Urinary bladder (tissue), 3 donors: ENCODE measurements at regions not wholly inside any gene's neighbourhood (a gene's known extent, or its start where the extent isn't known, plus 50 kb on each side); places are given as distances from the start of the nearest gene placed in this dataset.
"Not testable (repeated sequence)": the region's sequence is repeated elsewhere in the genome, so short reads cannot be mapped to it uniquely, and the experiment has no call there.

ENCODE experiments used
- DNase-seq: peaks from one replicate; pipeline ENCODE4 v3.0.0-alpha.2; 2015; ENCODE audit errors: extremely low spot score
- H3K27ac ChIP-seq: one replicate; pipeline ENCODE4 v1.5.1; 2013; ENCODE audit warnings: low read depth, mild to moderate bottlenecking, moderate library complexity
- H3K36me3 ChIP-seq: one replicate; pipeline ENCODE4 v1.6.1; 2013; ENCODE audit warnings: mild to moderate bottlenecking, moderate library complexity; ENCODE audit not compliant: insufficient read depth
- H3K4me1 ChIP-seq: one replicate; pipeline ENCODE4 v1.6.1; 2013; ENCODE audit warnings: mild to moderate bottlenecking, moderate library complexity; ENCODE audit not compliant: insufficient read depth
- H3K4me3 ChIP-seq: one replicate; pipeline ENCODE4 v1.5.1; 2013; ENCODE audit warnings: low read depth, low read length
- WGBS: extraction: QIAGEN DNeasy Blood & Tissue Kit; methylation state at CpG from one replicate; pipeline ENCODE4 v1.1.7; 2013; 5-methylcytosine and 5-hydroxymethylcytosine counted together
- donor health status: healthy with polysubstance abuse.
- donor health status: healthy.

DNA sequence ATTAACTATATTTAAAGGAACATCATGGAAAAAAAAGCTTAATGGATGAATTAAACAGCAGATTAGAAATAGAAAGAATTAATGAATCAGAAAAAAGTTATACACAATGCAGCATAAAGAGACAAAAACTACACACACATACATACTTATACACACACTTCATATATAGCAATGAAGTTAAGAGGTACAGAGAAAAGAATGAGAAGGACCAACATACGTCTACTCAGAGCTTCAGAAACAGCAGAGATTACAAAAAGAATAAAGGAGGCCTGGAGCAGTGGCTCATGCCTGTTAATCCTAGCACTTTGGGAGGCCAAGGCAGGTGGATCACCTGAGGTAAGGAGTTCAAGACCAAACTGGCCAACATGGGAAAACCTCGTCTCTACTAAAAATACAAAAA, 133.9 kb upstream of the TNPO1 start:
- 88% methylated on average over 2 of the region's 2 CpGs for WGBS
- Histone ChIP-seq H3K4me3 (no peak overlapping the region), H3K36me3 (no peaks in the 10 kb centered on the region), H3K4me1 (no peaks in the 10 kb centered on the region), H3K27ac (no peak overlapping the region)
- DNase-seq = no peak

DNA sequence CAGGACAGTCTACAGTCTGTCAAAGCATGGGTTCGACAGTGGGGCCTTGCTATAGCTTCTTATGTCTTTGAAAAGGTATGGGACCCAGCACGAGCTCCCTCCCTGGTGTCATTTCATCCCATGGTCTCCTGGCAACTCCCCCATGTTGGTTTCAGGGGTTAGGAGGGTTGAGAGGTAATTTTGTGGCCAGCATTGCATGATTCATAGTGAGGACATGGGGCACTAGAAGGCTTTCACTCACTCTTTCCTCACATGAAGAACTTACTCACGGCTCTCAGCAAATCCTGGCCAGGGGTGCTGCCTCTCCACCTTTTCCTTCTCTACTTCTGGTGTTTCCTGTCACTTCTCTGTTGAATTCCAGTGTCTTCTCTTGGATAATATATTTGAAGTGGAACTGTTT, 134.7 kb upstream of the TNPO1 start:
- H3K4me1 ChIP-seq = no peaks in the 10 kb centered on the region
- H3K4me3 ChIP-seq = no peak overlapping the region
- H3K36me3 ChIP-seq = no peaks in the 10 kb centered on the region
- DNase-seq = no peak
- H3K27ac ChIP-seq = no peak overlapping the region
- WGBS = 84% methylated on average over 3 of the region's 3 CpGs

DNA sequence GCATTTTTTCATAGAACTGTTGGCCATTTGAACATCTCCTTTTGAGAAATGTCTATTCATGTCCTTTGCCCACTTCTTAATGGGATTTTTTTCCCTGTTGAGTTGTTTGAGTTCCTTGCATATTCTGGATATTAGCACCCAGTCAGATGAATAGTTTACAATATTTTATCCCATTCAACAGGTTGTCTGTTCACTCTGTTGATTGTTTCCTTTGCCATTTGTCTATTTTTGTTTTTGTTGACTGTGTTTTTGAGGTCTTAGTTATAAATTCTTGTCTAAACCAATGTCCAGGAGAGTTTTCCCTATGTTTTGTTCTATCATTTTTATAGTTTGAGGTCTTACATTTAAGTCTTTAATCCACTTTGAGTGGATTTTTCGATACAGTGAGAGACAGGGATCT, 139.0 kb upstream of the TNPO1 start:
- no peaks in the 10 kb centered on the region for H3K36me3 ChIP-seq
- WGBS = 70% methylated on average over 1 of the region's 1 CpG
- H3K4me3 ChIP-seq = no peak overlapping the region
- no peak overlapping the region for H3K27ac ChIP-seq
- no peaks in the 10 kb centered on the region for H3K4me1 ChIP-seq
- no peak for DNase-seq

DNA sequence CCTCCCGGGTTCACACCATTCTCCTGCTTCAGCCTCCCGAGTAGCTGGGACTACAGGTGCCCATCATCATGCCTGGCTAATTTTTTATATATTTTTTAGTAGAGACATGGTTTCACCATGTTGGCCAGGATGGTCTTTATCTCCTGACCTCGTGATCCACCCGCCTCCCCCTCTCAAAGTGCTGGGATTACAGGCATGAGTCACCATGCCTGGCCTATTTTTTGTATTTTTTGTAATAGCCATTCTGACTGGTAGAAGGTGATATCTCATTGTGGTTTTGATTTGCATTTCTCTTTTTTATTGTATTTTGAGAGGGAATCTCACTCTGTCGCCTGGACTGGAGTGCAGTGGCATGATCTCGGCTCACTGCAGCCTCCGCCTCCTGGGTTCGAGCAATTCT, 139.6 kb upstream of the TNPO1 start:
- not testable (repeated sequence) for H3K36me3 ChIP-seq, DNase-seq, H3K27ac ChIP-seq, H3K4me1 ChIP-seq, H3K4me3 ChIP-seq
- WGBS = 96% methylated on average over 8 of the region's 8 CpGs

DNA sequence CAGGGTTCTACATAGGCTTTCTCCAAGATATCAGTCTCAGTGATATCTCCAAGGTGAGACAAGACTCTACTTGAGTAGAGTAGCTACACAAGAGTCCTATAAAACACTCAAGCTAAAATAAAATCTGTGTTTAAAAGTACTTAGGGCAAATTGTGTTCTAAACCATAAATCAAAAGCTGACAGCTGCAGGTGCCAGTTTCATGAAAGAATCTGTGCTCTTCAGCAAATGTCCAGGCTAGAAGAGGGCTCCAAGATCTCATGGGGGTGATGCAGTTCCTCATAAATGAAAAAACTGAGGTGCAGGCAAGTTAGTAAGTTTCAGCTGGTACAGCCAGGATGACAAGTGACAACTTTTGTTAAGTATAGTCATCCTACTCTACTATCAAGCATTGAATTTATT, 142.8 kb upstream of the TNPO1 start:
- no peak for DNase-seq
- Histone ChIP-seq H3K4me3 (no peak overlapping the region), H3K36me3 (no peaks in the 10 kb centered on the region), H3K4me1 (no peaks in the 10 kb centered on the region), H3K27ac (no peak overlapping the region)

DNA sequence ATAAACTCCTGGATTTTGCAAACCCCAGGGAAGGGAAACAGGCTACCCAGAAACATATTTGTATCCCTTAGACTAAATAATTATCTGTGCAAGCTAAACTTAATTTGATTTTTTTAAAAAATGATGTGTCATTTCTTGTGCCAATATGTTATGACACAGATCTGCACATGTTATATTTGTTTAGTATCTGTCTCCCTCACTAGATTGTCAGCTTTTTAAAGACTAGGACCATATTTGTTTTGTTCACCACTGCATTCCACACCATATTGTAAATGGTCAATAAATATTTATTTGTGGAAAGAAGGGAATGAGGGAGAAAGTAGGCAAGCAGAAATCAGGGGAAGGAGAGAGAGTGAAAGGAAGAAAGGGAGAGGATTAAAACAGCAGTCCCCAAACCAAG, 143.3 kb upstream of the TNPO1 start:
- Histone ChIP-seq H3K36me3 (no peaks in the 10 kb centered on the region), H3K4me3 (no peak overlapping the region), H3K4me1 (no peaks in the 10 kb centered on the region), H3K27ac (no peak overlapping the region)
- DNase-seq = no peak

GRCh38 chr5:72667708-72668107, 148.8 kb upstream of the TNPO1 start:
- WGBS = 88% methylated on average over 1 of the region's 1 CpG
- H3K4me1 ChIP-seq = no peaks in the 10 kb centered on the region
- H3K4me3 ChIP-seq = no peak overlapping the region
- H3K27ac ChIP-seq = no peak overlapping the region
- H3K36me3 ChIP-seq = no peaks in the 10 kb centered on the region
- no peak for DNase-seq

- Histone ChIP-seq H3K27ac (no peak overlapping the region), H3K36me3 (no peaks in the 10 kb centered on the region), H3K4me3 (no peak overlapping the region), H3K4me1 (no peaks in the 10 kb centered on the region)
- DNase-seq = no peak
- WGBS = 79% methylated on average over 7 of the region's 7 CpGs
Observed at GRCh38 chr5:72662936-72663335, 153.5 kb upstream of the TNPO1 start.

GRCh38 chr5:72662305-72662704, 154.2 kb upstream of the TNPO1 start:
- DNase-seq = no peak
- H3K27ac ChIP-seq = no peak overlapping the region
- no peak overlapping the region for H3K4me3 ChIP-seq
- 87% methylated on average over 3 of the region's 3 CpGs for WGBS
- no peaks in the 10 kb centered on the region for H3K36me3 ChIP-seq
- no peaks in the 10 kb centered on the region for H3K4me1 ChIP-seq

DNA sequence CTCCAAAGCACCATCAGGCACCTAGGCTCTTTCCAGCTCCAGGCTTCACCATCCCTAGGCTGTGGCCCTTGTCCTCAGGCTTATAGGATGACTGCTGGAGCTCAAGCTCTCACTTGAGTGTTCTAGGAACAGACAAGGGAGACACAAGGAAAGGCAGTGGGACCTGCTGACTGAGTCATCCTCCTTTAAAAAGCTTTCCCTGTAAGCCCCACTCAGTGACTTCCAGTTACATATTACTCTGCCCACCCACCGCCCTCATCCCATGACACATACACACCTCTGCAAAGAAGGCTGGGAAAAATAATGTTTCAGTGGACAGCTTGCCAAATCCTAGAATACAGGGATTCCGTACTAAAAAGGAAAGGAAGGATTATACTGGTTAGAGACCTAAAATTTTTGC, 154.2 kb upstream of the ZNF366 start:
- WGBS = 66% methylated on average over 2 of the region's 2 CpGs
- no peak for DNase-seq
- Histone ChIP-seq H3K36me3 (no peaks in the 10 kb centered on the region), H3K4me3 (no peak overlapping the region), H3K27ac (no peak overlapping the region), H3K4me1 (no peaks in the 10 kb centered on the region)

DNA sequence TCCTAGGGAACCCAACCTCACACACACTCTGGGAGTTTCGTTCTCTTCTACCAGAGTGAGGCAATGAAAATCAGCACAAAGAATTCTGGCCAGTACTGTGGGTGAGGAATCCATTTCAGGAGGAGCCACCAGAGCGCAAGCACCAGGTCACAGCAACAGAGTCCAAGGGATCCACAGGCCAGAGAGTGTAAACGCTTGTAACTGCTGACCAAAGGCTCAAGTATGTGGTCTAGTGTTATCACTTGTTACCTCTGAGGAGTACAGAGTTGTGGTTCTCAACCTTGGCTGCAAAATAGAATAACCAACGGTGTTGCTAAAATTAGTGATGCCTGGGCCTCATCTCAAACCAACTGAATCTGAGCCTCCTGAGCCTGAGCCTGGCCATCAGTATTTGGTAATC, 152.5 kb upstream of the ZNF366 start:
- no peak for DNase-seq
- Histone ChIP-seq H3K4me1 (no peaks in the 10 kb centered on the region), H3K4me3 (no peak overlapping the region), H3K36me3 (no peaks in the 10 kb centered on the region), H3K27ac (no peak overlapping the region)
- WGBS = 94% methylated on average over 4 of the region's 4 CpGs

- DNase-seq = no peak
- no peaks in the 10 kb centered on the region for H3K4me1 ChIP-seq
- H3K4me3 ChIP-seq = no peak overlapping the region
- H3K36me3 ChIP-seq = no peaks in the 10 kb centered on the region
- WGBS = 95% methylated on average over 4 of the region's 4 CpGs
- H3K27ac ChIP-seq = no peak overlapping the region
Observed at GRCh38 chr5:72658761-72659540, 151.7 kb upstream of the ZNF366 start.

DNA sequence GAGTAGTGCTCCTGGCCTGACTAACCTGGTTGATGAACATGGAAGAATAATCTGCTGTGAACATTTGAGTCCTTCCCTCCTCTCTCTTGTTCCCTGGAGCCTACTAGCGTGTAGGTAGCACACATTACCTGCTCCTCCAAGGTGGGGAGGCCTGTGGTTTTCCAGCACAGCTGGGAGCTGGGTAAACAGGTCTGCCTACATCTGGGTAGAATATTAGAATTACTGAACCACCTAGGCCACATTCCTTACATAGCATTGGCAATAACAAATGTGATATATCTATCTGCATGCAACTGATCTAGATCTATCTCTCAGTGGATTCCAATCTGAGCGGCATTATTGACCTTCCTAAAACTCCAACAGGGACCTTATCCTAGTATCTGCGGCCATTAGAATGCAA, 151.0 kb upstream of the ZNF366 start:
- H3K36me3 ChIP-seq = no peaks in the 10 kb centered on the region
- H3K4me1 ChIP-seq = no peaks in the 10 kb centered on the region
- 88% methylated on average over 3 of the region's 3 CpGs for WGBS
- no peak overlapping the region for H3K4me3 ChIP-seq
- DNase-seq = no peak
- H3K27ac ChIP-seq = no peak overlapping the region

GRCh38 chr5:72656756-72657513, 149.7 kb upstream of the ZNF366 start:
- H3K36me3 ChIP-seq = no peaks in the 10 kb centered on the region
- WGBS = 91% methylated on average over 2 of the region's 2 CpGs

More at GRCh38 chr5:72656756-72657513, 149.7 kb upstream of the ZNF366 start:
- Histone ChIP-seq H3K27ac (no peak overlapping the region), H3K4me1 (no peaks in the 10 kb centered on the region), H3K4me3 (no peak overlapping the region)
- no peak for DNase-seq
